NCI-H1048 (cell line): ENCODE measurements at regions not wholly inside any gene's neighbourhood (a gene's known extent, or its start where the extent isn't known, plus 50 kb on each side); places are given as distances from the start of the nearest gene placed in this dataset.
"Not testable (repeated sequence)": the region's sequence is repeated elsewhere in the genome, so short reads cannot be mapped to it uniquely, and the experiment has no call there.

Experiments
- DNase-seq: peaks from one replicate; lab custom pipeline; 2025; lab: John Stamatoyannopoulos, UW

GRCh38 chr17:68097161-68097805, 61.7 kb downstream of the KPNA2 start:
- DNase-seq = no peak

- DNase-seq = not testable (repeated sequence)
These were observed 63.8 kb downstream of the KPNA2 start for GRCh38 chr17:68099341-68099753.

- no peak for DNase-seq
These were observed 64.6 kb downstream of the KPNA2 start for GRCh38 chr17:68100000-68100641.

DNA sequence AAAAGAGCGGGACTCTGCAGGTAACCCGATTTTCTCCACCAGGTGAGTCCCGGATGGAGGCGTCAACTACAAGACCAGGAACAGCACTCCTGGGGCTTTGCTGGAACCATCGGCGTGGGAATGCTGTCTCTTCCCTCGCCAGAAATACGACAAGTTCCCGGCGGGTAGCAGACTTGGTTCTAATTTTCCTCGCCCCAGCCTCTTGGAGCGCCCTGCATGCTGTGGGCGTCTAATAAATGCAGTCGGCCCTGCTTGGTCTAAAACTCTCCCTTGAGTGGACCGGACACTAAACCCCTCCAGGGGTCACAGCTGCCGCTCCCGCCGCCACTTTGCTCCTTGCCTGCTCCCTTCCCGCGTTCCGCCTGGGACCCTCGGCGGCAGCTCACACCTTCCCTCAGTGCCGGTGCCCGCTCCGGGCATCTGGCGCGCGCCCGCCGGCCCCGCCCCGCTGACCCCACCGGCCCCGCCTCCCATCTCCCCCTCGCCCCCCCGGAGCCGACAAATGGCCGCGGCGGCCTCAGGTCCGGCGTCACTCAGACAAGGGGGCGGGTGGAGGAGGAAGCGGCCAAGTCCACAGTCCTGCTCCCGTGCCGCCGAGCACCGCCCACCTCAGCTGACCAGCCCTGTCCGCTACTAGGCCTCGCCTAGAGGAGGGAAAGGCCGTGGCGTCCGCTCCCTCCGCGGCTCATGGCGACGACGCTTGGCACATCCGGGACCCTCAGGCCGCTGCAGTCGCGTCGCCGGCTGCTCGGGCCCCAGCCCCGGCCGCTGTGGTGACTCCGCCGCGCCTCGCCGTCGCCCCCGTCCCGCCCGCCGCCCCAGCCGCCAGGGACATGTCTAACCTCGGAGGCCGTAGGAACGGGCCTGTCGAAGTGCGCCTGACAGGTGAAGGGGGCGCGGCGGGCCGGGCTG, 65.8 kb downstream of the KPNA2 start:
- DNase-seq = peak; percentile 61

DNA sequence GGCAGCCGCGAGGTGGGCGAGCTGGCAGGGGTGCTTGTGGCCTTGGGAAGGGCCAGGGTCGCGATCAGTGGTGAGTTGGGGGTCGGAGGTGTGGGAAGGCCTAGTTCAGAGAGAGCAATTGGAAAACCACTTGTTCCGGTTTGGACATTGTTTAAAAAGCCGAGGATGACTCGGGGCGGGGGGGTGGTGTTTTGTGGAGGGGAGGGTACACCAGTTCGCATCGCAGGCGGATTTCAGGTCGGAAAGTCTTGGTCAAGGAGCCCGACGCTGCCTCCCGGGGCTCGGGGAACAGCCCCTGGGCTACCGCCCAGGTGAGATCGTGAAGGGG, 66.4 kb downstream of the KPNA2 start:
- DNase-seq = no peak

DNA sequence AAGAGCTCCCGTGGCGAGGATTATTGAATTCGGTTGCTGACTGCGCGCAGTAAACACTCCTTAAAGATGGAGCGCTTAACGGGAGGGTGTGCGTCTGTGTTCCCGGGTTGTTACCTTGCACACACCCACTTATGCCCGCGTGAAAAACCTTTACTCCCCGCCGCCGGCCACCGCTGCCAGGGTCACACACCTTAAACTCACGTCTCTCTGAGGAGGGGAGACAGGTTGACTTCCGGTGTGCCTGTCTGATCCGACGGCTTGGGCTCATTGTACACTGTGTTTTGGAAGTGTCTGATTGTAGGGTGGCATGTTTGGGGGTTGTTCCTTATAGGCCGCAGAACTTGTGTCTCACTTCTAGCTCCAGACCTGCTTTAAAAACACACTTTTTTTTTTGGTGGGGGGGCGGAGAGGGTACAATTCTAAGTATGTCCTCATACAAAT, 66.8 kb downstream of the KPNA2 start:
- DNase-seq = no peak

- DNase-seq = peak; percentile 12
These were observed 67.6 kb downstream of the KPNA2 start for GRCh38 chr17:68103148-68103547.

DNA sequence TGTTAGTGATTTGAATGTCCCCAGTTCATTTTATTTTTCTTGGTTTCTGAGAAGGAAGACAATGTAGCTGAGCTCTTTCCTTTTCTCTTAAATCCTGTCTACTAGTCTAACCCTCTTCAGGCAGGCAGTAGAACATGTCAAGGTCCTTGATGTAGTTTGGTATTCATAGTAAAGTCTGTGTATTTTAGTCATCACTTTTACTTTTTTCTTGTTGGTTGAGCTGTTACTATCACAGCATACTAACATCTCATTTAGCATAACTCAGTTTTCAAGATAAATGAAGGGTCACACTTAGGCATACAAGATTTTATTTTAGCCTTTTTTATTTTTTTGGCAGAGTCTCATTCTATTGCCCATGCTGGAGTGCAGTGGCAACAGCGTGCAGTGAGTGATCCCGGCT, 70.5 kb downstream of the KPNA2 start:
- DNase-seq = no peak

DNA sequence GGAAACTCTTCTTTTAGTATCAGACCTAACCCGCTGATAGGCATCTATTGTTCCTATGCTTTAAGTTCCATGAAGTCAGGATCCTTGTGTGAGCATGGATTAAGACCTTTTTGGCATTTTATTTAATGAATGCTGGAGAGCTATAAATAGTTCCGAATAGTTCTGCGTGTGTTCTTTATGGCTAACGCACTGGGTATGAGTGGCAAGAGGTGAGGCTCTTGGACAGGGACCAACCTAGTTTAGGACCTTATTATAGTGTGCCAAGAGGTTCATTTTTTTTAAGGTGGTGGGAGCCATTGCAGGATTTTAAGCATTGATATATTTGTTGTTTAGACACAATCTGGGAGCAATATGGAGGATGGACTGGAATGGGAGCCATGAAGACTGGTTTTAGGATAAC, 71.8 kb downstream of the KPNA2 start:
- no peak for DNase-seq

GRCh38 chr17:68108313-68109000, 72.9 kb downstream of the KPNA2 start:
- DNase-seq = no peak

DNA sequence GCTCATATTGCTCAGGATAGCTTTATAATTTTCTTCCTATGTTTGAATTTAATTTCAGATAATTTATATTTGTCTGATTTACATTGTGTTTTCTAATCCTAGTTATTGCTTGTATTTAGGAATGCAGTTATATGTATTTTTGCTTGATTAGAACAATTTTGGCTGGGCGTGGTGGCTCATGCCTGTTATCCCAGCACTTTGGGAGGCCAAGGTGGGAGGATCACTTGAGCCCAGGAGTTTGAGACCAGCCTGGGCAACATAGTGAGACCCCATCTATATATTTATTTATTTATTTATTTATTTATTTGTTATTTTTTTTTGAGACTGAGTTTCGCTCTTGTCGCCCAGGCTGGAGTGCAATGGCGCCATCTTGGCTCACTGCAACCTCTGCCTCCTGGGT, 73.9 kb downstream of the KPNA2 start:
- not testable (repeated sequence) for DNase-seq

DNA sequence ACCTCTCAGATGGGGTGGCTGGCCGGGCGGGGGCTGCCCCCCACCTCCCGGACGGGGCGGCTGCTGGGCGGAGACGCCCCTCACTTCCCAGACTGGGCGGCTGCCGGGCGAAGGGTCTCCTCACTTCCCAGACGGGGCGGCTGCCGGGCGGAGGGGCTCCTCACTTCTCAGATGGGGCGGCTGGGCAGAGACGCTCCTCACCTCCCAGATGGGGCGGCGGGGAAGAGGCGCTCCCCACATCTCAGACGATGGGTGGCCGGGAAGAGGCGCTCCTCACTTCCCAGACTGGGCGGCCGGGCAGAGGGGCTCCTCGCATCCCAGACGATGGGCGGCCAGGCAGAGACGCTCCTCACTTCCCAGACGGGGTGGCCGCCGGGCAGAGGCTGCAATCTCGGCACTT, 80.7 kb downstream of the KPNA2 start:
- not testable (repeated sequence) for DNase-seq

GRCh38 chr17:68122587-68122986, 87.1 kb downstream of the KPNA2 start:
- DNase-seq = no peak

DNA sequence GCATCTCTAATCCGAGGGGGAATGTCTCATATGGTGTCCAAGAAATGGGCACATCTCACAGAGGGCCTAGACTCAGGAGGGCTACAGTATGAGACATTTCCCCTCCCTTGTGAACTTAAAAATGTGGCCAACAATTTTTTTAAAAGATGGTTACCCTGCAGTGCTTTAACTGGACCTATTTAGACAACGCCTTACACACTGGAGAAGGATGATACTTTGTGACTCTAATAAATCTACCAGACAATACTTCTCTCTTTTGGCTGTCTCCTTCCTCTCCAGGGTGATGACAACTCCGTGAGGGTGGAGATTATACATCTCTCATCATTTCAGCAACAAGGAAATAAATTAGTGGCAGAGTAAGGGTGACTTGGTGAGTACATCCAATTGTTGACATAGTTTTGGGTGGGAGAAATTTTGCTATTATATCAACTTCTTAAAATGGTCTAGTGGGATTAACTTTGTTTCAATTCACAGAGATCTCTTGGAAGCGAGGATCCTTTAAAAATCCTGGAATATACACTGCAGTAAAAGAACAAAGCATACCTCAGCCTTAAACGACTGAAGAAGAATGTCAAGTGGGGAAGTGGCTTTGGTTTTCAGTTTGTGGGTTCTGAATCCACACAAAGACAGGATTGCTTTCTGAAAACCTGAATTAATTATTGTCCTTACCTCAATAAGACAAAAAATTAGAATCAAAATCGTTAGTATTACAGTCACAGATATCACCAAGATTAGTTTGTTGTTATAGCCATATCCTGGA, 89.8 kb downstream of the KPNA2 start:
- DNase-seq = no peak

DNA sequence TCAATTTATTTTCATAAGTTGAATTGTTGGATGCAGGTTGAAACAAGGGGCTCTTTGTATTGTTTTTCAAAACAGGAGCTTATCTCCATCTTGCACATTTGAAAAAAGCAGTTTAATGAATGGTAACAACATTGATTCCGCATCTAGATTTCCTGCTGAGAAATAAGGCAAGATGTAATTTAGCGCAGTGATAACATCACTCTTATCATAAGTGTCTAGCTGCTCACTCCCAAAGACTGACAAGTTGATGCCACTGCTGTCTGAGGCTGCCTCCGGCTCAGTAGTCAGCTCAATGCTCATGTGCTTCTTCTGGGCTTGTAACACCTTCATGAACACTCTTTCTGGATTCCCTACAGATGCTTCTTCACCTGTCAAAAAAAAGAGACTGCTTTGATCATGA, 92.4 kb downstream of the KPNA2 start:
- DNase-seq = no peak

DNA sequence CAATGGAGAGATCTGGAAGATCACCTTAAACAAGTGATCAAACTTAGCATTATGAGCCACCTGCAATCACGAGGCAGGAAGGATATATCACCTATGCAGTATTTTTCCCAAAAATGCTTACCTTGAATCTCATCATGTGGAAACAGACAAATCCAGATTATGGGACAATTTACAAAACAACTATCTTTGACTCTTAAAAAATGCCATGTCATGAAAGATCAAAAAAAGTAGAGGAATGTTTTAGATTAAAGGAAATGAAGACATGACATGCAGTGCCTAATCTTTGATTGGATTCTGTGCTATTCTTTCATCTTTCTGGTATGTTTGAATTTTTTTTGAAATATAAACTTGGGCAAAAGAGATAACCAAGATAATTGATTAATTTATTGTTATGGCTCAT, 95.9 kb downstream of the KPNA2 start:
- no peak for DNase-seq

DNA sequence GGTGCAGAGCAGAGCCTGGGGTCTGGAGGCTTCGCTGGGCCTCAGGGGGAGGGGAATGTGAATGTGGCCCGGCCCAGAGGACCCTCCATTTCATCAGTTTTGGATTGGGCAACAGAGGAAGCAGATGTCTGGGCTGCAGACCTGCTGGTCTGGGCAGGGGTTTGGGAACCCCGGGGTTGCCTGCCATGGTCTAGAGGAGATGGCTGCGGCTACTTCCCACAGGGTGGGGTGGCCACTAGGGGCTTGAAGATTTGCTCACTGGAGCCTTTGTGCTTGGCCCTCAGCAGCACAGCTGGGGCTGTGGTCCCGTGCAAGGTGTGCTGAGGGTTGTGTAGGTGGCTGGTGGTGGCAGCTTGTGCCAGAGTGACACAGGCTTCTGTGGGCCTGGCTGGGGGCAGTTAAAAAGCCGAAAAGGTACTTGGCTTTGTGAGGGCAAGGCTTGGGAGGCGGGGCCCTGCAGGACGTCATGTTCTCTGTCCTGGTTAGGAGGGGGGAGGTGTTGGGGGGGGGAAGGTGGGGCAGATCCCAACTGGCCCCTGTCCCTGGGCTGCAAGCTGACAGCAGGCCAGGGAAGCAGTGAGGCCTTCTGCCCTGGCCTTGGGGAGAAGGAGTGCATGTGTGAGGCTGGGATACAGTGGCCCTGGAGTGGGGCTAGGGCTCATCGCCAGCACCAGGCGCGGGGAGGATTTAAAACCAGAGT, 98.0 kb downstream of the KPNA2 start:
- DNase-seq = no peak

DNA sequence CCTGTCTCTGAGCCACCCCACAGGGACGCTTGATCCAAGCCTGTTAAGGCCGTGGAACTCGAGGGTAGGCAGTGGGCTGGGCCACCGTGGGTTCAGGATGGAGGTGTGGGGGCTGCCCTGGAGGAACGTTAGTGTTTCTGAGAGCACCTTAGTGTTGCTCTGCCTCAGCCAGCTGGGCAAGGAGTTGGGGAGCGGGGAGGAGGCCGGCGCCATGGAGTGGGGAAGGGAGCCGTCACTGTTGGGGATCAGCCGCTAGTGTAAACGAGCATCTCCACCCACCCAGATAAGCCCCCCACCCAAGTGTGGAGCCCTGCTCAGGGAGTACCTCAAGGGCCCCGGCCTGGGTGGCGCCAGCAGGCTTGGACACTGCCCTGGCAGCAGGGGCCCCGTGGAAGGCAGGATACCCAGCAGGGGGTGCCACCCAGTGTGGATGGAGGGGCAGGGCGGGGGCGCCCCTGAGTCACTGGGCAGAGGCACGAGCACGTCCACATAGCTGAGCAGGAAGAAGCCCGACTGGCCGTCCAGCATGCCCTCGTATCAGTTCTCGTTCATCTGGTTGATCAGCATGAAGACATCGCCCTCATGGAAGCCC, 98.6 kb downstream of the KPNA2 start:
- DNase-seq = no peak

- DNase-seq = no peak
These were observed 99.2 kb downstream of the KPNA2 start for GRCh38 chr17:68134731-68135130.

DNA sequence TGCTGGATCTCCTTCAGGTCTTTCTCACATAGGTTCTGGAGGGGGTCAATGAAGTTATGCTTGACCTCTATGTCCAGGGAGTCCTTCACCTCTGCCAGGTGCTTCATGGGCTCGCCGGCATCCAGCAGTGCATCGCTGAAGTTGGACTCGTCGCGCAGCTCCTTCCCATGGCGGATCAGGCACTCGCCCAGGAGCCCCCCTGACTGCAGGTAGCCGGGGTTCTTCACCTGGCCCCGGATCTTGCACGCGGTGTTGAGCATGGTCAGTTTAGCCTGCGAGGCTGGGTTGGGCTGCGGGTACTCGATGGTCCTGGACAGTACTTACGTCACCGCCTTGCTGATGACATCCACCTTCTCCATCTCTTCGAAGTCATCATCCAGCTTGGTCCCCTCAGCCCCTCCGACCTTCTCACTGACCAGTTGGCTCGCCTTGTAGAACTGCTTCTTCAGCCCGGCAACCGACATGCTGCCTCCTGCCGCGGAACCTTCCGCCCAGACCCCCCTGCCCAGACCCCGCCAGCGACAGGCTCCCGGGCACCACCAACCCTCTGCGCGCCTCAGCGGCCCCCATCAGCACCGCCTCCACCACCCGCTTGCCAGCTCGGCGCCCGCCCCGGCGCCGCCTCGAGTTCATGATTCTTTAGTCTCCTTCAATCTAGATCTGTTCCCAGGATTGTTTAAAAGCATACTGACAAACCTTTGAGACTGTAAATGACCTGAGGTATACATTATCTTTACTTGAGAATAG, 99.8 kb downstream of the KPNA2 start:
- DNase-seq = no peak
